ENCODE measurements at regions not wholly inside any gene's neighbourhood (a gene's known extent, or its start where the extent isn't known, plus 50 kb on each side); places are given as distances from the start of the nearest gene placed in this dataset.

GRCh38 chr12:85690146-85690545 is 146.1 kb downstream of the RASSF9 start:
- H3K27me3 ChIP-seq, result no peaks in the 10 kb centered on the region
- no peak overlapping the region for H3K27ac ChIP-seq
- H3K4me1 ChIP-seq, result no peaks in the 10 kb centered on the region
- intact Hi-C loops (cut with DNase I), result no loop called here
- no peaks in the 10 kb centered on the region for H3K9me3 ChIP-seq
- H3K36me3 ChIP-seq, result no peaks in the 10 kb centered on the region
- DNase-seq (no peak), ATAC-seq (no peak)
- no peak for TF ChIP-seq CTCF (IDR thresholded peaks at IDR 0.05)
- no peak overlapping the region for H3K4me3 ChIP-seq

- Histone ChIP-seq H3K27ac (no peak overlapping the region), H3K27me3 (no peaks in the 10 kb centered on the region), H3K9me3 (no peaks in the 10 kb centered on the region), H3K36me3 (no peaks in the 10 kb centered on the region), H3K4me1 (no peaks in the 10 kb centered on the region), H3K4me3 (no peak overlapping the region)
- ATAC-seq (no peak), DNase-seq (no peak)
- TF ChIP-seq CTCF (IDR thresholded peaks at IDR 0.05), result no peak
- intact Hi-C loops (cut with DNase I), result no loop called here
Observed at GRCh38 chr12:85693093-85693665, 143.0 kb downstream of the RASSF9 start.

- TF ChIP-seq CTCF (IDR thresholded peaks at IDR 0.05), result no peak
- Histone ChIP-seq H3K4me1 (no peaks in the 10 kb centered on the region), H3K4me3 (no peak overlapping the region), H3K9me3 (no peaks in the 10 kb centered on the region), H3K27me3 (no peaks in the 10 kb centered on the region), H3K36me3 (no peaks in the 10 kb centered on the region), H3K27ac (no peak overlapping the region)
- DNase-seq, result no peak
- no peak for ATAC-seq
- intact Hi-C loops (cut with DNase I), result no loop called here
Observed at GRCh38 chr12:85695097-85695715, 141.0 kb downstream of the RASSF9 start.

- ATAC-seq, result no peak
- no peak for TF ChIP-seq CTCF (IDR thresholded peaks at IDR 0.05)
Observed at GRCh38 chr12:85697003-85697402, 139.2 kb downstream of the RASSF9 start.

GRCh38 chr12:85698937-85699336 is 137.3 kb downstream of the RASSF9 start:
- no peak for TF ChIP-seq CTCF (IDR thresholded peaks at IDR 0.05)
- ATAC-seq, result no peak
- no peaks in the 10 kb centered on the region for H3K9me3 ChIP-seq
- DNase-seq, result no peak
- no peaks in the 10 kb centered on the region for H3K27me3 ChIP-seq
- no peaks in the 10 kb centered on the region for H3K4me1 ChIP-seq
- H3K4me3 ChIP-seq, result no peak overlapping the region
- no peaks in the 10 kb centered on the region for H3K36me3 ChIP-seq
- intact Hi-C loops (cut with DNase I), result no loop called here
- H3K27ac ChIP-seq, result no peak overlapping the region

More at GRCh38 chr12:85697003-85697402, 139.2 kb downstream of the RASSF9 start:
- Histone ChIP-seq H3K36me3 (no peaks in the 10 kb centered on the region), H3K4me3 (no peak overlapping the region), H3K27ac (no peak overlapping the region), H3K27me3 (no peaks in the 10 kb centered on the region), H3K4me1 (no peaks in the 10 kb centered on the region), H3K9me3 (no peaks in the 10 kb centered on the region)
- no peak for DNase-seq
- intact Hi-C loops (cut with DNase I), result no loop called here
